ENCODE measurements at regions not wholly inside any gene's neighbourhood (a gene's known extent, or its start where the extent isn't known, plus 50 kb on each side); places are given as distances from the start of the nearest gene placed in this dataset.
A peak's percentile ranks its signal among the peaks of the same experiment; 100 is the strongest.

DNA sequence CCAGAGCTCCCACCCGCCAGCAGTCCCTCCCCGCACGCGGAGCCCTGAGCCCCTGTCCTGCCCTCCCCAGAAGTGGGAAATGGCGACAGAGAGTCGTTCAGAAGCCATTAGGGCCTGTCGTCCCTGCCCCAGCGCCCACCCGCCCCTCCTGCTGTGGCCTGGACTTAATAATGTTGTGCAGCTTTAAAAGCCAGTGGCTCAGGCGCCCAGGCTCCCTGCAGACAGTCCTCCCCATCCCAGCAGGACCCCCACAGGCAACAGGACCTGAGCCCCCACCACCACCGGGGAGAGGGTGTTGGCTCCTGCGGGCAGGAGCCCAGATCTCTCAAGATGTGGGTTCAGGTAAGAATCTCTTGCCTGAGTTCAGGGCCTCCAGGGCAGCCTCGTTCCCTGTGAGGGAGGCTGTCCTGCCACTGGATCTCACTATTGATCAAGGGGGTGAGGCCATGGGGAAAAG lies 125.3 kb upstream of the RUNX3 start:
- DNase-seq = no peak

DNA sequence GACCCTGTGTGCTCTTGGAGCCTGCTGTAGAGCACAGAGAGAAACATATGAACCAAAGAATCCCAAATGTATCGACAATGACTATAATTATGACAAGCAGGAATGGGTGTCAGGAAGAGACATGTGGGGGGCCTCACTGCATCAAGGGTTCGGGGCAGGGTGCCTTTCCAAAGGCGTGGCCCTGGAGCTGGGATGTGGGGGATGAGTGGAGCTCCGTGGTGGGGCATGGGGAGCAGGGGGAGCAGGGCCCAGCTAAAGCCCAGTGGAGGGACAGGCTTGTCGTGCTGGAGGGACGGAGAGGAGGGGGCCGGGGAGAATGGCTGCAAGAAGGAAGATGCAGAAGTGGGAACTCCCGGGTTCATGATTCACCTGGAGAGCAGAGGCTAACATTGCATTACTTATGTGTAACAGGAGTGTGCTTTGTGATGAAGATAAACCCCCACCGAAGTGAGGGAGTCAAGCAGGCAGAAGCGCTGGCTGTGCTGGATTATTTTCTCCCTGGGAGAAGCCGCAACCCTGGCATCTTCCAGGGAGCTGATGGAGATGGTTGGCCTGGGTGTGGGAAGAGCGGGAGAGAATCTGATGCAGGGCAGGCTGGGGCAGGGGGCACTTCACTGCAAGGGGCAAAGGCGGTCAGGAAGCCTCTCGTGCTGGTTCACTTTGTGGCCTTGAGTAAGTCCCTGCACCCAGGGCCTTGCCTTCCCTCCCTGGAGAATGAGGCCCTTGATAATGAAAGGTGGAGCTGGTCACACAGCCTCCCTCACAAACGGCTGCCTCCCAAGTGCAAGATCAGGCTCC lies 124.6 kb upstream of the RUNX3 start:
- DNase-seq = no peak

DNA sequence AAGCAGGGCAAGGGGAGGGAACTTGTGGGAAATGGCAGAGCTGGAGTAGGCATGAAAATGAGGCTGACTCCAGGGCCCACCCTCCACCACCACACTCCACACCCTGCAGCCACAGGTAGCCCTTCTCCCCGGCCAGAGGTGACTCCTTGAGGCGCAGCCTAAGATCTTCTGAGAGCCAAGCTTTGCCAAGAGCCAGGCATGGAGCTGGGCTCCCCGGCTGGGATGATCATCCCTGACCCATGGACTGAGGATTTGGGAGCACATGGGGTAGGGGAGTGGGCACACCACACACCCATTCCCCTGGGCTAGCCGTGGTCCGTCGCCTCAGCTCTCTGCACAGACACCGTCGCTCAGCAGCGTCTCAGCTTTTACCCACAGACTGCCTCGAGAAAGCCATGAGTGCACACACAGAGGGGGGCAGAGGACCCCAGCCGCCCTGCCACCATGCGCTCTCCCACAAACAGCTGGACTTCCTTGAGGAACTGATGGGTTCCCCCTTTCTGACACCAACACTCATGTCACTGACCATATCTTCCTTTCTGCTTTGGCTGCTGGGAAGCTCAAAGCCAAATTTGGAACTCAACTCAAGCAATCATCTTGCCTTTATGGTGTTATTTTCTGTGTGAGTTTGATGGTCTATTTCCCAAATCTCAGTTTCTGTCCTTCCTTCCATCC lies 123.6 kb upstream of the RUNX3 start:
- DNase-seq = no peak

DNA sequence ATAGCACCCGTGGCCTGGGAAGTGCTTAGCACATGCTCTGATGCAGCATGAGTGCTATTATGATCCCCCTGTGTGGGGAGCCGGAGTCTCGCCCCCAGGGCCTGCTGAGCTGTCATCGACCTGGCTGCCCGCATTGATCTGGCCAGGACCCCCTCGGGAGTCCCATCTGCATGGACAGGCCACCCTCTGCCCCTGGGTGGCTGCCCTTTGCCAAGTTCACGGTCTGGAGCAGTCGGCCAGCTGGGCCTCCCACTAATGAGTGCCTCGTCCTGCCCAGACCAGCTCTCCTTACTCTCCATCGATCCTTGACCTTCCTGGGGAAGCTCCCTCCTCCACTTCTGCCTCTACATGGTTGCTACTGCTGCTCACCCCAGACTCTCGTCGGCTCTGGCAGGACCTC lies 121.8 kb upstream of the RUNX3 start:
- DNase-seq = no peak

DNA sequence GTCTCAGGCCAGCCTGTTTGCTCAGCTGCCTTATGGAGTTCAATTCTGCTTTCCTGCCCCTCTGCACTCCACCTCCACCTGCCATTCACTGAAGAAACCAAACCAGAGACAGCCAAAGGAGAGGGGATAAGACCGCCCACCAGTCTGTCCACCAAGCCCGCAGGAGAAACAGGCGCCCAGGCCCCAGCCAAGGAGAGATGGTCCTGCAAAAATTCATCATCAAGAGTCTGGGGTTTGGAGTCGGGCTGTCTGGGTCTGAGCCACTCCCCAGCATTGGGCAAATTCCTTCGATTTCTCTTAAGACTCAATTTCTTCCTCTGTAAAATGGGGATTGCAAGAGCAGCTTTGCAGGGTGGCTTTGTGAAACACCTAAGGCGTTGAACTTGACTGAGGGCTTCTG lies 121.4 kb upstream of the RUNX3 start:
- no peak for DNase-seq

DNA sequence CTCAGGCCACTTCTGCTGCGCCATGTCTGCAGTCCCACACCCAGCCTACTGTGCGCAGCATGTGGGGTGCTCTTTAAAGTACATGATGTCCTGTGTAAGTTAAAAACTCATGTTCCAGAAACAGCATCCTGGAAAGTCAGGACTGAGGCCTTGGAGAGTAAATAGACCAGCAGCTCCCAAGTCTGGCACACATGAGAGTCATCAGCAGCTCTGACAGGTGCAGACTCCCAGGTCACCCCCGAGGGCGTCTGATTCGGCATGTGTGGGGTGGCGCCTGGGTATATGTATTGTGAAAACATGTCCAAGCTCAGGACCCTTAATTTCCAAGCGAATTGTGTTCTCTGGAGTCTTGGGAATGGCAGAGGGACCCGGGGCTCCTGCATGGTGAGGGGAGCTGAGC lies 120.1 kb upstream of the RUNX3 start:
- no peak for DNase-seq

DNA sequence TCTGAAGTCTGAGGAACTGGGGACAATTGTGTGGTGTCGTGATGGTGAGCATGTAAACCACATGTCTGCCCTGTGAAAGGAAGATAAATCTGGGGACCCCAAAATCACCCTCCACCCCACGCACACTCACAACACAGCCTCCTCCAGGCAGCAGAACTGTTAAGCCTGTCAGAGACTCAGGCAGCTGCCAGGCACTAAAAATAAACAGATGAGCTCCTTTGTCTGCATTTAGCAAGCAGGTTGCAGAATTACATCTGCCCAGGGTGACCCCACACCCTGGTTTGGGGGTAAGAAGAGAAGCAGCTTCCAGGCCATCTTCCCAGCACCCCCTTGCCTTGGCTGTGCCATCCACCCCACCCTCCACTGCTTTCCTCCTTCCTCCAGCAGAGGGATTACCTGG lies 119.1 kb upstream of the RUNX3 start:
- no peak for DNase-seq

DNA sequence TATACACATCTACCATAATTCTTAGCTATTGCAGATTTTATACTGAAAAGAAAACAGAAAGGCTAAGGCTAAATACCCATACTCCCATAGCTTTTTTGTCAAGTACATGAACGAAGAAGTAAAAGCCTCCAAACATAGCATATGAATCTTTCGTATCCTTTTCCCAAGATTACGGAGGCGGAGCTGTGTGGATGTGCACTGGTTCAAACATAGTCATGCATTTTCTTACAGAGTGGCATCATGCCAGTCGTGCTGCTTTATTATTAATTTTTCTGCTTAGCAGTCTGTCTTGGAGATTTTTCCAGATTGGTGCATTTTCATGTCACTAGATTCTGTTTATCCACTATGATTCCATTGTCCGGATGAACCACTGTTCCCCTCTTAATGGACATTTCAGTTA lies 118.7 kb upstream of the RUNX3 start:
- DNase-seq = no peak

DNA sequence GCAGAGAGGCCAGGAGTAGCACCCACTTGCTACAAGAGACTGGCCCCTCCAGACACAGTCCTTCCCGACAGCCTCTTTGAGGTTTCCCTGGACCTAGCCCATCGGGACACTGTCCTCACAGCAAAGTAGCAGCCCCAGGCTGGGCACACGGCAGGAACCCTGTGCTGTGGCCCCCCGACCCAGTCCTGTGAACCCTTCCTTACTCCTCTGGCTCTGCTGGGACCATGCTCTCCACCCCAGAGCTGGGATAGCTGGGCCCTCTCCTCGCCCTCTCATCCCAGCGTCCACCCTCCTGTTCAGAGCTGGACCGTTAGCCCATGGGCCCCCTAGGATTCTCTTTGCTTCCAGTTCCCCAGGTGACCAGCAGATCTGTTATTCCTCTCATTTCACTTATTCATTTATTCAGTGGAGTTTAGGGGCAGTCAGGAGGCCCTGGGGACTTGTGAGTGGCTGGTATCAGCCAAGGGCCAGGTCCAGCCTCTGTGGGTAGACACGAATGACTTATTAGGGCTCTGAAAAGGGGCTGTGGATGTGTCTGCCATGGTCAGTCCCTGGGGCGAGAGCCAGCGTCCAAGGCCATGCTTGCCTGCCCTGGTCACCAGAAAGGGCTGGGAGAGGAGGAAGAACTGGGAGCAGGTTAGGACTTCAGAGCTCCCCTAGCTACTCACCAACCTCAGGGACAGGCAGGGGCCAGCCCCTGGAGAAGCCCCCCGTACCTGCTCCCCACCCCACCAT lies 117.6 kb upstream of the RUNX3 start:
- DNase-seq = no peak

DNA sequence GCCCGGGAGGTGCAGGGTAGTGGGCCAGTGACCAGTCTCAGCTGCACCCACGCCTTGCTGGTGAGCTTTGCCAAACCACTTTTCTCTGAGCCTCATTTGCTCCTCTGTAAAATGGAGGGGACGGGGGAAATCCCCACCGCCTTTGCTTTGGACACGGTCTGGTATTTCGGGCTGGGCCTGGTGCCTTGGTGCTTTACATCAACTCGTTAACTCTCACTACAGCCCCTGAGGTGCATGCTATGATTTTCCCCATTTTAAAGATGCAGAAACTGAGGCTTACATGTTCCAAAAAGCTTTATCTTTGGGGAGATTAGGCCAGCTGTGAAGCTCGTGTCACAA lies 116.1 kb upstream of the RUNX3 start:
- DNase-seq = no peak

DNA sequence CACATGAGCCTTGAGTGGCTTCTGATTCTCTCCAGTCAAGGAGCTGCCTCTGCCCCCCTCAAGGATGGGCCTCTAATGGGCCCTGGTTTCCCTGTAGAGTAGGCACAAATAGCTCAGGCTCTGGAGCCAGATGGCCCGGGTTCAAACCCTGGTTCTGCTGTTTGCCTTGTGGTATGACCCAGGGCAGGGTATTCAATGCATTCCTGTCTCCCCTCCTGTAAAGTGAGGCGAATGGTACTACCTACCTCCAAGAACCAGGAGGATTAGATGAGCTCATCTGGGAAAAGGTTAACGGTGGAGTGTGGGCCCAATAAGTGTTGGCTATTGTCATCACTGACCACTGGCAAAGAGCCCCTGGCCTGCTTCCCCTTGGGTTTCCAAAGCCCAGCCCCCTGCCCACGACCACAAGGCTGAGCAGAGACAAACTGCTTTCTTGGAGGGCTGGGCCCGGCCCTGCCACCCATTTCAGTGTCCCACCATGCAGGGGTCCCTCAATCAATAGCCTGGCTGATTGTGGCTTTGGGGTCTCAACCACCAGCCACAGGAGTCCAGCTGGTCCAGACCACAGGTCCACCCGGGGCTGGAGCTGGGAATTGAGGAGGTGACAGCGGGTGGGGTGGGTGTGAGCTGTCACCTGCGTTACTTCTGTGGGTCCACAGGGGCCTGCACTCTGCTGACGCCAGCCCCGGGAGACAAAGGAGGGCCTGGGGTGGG lies 115.6 kb upstream of the RUNX3 start:
- DNase-seq = no peak

DNA sequence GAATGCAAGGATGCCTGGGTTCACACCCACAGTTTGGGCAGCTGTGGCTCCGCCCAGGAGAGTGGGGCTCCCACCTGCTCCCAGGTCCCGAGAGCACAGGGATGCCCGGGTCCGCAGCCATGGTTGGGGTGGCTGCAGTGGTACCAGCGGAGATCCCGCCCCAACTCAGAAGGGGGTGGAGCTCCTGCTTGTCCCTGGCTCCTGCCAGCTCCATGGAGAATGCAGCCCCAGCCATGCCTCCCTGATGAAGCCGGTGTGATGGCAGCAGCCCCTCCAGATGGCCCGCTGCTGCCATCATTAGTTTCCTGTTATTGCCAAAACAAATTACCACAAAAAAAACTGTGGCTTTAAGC lies 113.1 kb upstream of the RUNX3 start:
- no peak for DNase-seq

DNA sequence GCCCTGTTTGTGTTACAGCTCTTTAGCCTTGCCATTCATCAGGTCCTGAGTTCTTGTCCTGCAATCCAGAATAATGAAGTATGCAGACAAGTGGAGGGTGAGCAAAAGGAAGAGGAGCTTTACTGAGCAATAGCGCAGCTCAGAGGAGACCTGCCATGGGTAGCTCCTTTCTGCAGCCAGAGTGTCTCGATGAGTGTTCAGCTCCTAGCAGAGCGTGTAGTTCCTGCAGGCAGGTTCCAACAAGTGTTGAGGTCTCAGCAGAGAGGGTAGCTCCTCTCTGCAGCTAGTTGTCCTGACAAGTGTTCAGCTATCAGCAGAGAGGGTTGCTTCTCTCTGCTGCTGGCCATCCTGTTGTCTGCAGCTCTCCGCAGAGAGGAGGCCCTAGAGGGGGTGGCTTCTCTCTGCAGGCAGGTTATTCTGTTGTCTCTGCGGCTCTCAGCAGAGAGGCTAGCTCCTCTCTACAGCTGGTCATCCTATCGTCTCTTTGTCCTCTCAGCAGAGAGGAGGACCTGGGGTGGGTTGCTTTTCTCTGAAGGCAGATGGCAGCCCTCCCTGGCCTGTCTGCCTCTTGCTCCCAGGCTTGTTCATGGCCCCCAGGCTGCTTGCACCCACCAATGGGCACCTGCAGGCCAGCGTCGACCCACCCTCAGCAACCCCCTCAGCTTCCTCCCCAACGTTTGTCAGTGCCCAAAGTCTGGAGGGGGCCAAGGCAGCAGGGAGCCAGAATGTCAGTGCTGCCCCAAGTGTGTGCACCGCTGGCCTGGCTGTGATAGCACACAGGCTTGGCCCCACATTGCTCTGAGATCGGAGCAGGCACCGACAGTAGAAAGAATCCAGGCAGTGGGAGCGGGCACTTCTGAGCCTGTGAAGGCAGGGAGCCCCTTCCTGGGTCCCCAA lies 112.5 kb upstream of the RUNX3 start:
- no peak for DNase-seq

DNA sequence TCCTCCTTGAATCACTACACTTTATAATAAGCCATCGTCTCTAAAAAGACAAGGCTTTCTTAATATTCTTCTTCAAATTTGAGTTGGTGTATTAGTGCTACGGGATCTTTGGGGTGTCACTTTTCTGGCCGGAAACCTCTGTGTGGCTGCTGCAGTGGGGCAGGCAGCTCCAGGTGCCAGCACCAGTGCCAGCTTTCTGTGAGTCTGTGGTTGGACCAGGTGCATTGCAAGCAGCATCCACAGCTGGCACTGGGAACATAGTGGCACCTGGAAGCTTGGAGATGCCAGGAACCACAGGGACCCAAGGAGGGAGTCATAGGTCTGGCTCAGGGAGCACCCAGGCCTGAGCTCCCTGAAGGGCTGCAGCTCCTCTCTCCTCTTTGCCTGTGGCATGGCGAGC lies 111.8 kb upstream of the RUNX3 start:
- no peak for DNase-seq

DNA sequence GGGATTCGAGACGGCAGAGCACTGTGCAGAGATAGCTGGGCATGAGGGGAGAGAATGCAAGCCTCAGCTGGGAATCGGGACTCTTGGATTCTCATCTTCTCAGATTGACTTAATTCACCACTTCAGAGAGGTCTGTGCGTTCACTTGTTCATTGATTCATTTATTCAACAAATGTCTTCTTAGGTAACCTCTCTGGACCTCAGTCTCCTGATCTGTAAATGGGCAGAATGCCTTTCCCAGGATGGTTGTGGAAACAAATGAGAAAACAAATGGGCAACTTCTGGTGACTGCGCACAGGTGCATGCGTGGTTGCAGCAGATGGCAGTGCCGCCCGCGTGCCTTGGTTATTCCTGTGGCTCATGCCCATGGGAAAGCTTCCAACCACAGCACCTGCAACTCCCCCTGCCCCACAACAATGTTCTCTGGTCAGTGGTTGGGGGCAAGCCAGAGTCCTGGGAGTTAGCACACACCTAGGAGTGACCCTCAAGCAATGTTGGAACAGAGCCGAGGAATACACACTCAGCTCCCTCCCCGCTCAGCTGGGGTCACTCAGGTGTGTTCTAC lies 110.1 kb upstream of the RUNX3 start:
- DNase-seq = no peak

DNA sequence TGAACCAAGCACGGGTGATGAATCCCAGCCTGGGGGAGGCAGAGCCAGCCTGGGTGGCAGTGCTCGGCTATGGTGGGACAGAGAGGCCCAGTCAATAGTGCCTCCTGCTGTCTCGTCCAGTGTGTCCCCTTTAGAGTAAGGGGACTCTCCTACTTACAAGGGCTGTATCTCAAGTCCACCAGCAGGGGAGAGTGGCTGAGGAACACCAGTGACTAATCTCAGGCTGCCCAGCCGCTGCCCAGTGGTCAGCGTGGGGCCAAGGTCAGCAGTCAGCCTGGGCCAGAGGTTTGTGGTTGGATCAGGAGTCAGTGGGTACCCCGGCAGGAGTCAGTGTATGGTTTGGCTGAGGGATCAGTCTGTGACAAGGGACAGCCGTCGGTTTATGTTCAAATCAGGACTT lies 109.2 kb upstream of the RUNX3 start:
- DNase-seq = no peak

DNA sequence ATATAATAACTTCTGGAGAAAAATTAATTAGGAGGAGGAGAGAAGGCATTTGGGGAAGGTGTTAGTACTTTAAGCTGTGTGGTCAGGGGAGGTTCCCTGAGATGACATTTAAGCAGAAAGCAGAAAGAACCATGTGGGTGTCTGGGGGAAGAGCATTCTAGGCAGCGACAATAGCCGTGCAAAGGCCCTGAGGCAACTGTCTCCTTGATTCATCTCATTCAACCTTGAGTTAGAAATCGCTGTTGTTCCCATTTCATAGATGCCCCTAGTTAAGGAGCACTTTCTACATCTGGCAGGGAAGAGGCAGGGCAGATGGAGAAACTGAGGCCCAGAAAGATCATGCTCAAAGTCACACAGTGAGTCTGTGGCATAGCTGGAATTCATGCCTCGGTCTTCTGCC lies 108.6 kb upstream of the RUNX3 start:
- no peak for DNase-seq

DNA sequence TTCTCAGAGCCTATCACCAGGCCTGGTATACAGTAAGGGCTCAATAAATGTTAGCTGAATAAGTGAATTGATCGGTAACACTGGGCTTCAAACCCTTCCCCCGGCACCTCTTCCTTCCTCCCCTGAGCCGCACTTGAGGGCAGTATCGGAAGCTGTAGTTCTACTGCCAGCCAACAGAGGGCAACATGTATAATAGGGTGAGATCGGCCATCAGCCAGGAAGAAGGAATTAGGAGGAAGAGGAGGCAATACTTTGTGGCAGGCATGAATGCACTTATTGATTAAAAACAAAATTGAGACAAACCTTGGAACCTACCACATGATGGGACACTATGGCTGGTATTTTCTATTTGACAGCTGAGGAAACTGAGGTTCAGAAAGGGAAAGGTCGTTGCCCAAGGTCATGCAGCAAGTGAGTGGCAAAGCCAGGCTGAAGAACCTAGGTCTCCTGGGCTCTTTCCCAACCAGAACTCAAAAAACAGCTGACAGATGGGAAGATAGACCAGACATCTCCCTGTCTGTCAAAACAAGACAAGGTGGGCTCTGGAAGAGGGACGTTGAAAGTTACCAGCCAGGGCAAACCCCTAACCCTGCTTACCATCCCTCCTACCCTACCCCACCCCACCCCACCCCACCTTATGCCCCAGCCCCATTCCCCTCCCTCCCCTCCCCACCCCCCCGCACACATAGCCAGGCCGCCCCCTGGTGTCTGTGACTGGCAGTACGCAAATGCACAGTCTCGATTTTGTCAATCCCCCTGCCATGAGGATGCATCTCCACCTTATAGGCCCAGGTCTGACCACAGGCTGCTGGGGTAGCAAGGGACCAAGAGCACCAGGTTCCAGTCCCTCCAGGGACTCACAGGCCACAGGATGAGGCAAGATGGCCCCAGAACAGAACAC lies 107.3 kb upstream of the RUNX3 start:
- peak; percentile 84 for DNase-seq

DNA sequence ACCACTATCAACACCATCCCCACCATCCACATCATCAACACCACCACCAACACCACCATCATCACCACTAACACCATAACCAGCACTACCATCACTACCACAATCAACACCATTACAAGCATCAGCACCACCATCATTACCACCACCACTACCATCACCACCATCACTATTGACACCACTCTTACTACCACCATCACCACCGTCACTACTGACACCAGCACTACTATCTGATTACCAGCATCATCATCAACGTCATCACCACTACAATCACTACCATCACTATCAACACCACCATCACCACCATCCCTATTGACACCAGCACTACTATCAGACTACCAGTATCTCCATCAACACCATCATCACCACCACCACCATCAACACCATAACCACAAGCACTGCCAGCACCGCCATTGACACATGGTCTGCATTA lies 106.1 kb upstream of the RUNX3 start:
- no peak for DNase-seq

DNA sequence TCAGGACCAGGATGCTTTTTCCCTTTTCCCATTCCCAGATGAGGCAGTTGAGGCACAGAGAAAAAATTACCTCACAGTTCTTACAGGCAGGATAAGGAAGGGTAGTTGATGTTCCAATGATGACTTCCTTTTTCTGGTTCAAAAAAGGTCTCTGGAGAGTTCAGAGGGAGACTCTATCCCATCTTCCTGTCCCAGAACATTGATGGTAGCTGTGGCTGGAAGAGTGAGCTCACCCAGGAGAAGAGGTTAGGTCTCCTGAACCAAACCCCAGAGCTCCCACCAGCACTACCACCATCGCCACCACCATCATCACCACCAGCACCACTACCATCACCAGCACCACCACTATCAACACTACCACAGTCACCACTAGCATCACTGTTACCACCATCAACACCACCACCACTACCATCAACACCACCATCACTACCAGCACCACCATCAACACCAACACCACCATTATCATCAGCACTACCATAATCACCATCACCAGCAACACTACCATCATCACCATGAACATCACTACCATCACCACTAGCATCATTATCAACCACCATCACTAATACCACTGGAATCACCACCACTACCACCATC lies 105.5 kb upstream of the RUNX3 start:
- no peak for DNase-seq

All from stimulated activated CD8-positive, alpha-beta memory T cell treated with anti-CD3 and anti-CD28 coated beads, Interleukin-4, amount 100 ng/mL, for 48 hours (primary cell).